ENCODE measurements at regions not wholly inside any gene's neighbourhood (a gene's known extent, or its start where the extent isn't known, plus 50 kb on each side); places are given as distances from the start of the nearest gene placed in this dataset.
"Not testable (repeated sequence)": the region's sequence is repeated elsewhere in the genome, so short reads cannot be mapped to it uniquely, and the experiment has no call there.

- TF ChIP-seq HDAC6 (IDR thresholded peaks at IDR 0.05; ENCODE audit: low read depth, low read length) (no peak), TAF7 (optimal IDR thresholded peaks at IDR 0.05; ENCODE audit: borderline replicate concordance, low read depth, low read length) (no peak), KDM1A (IDR thresholded peaks at IDR 0.05; ENCODE audit: borderline replicate concordance, low read length) (no peak)
- Histone ChIP-seq H3K9ac (replicated peaks in 1 of 4; ENCODE audit: extremely low read depth in 1 of 4, low read depth in 3 of 4, low read length in 3 of 4) (no peak overlapping the region), H4K5ac (ENCODE audit: insufficient read length, low read depth, low read length) (no peak overlapping the region), H3K9me3 (ENCODE audit: insufficient read depth in 2 of 2, low read depth in 1 of 2, low read length in 1 of 2) (no peaks in the 10 kb centered on the region), H4K20me1 (replicated peaks in 1 of 2; ENCODE audit: control insufficient read depth in 1 of 2, insufficient read depth in 2 of 2, low read length in 2 of 2) (no peaks in the 10 kb centered on the region), H3K36me3 (ENCODE audit: control insufficient read depth in 2 of 4, insufficient read depth in 4 of 4, low read length in 3 of 4) (no peaks in the 10 kb centered on the region), H3K4me2 (ENCODE audit: insufficient read depth in 1 of 2, low read depth in 2 of 2, low read length in 2 of 2) (no peak overlapping the region), H3K14ac (ENCODE audit: insufficient read length) (no peak overlapping the region), H2BK15ac (ENCODE audit: low read length) (no peak overlapping the region), H3K56ac (replicated peaks; ENCODE audit: insufficient read length, low read depth, low read length) (no peak overlapping the region), H2BK120ac (replicated peaks; ENCODE audit: low read depth, low read length) (no peak overlapping the region), H2AFZ (ENCODE audit: low read length) (no peak overlapping the region), H3K23me2 (ENCODE audit: low read depth, low read length) (no peaks in the 10 kb centered on the region; the same call in 1 of the 2 replicates), H3K23ac (ENCODE audit: insufficient read length) (no peak overlapping the region), H3K27ac (ENCODE audit: low read depth, low read length) (no peak overlapping the region), H2BK20ac (ENCODE audit: low read length) (no peak overlapping the region), H3K79me2 (ENCODE audit: control insufficient read depth in 1 of 2, insufficient read depth in 2 of 2, low read length in 2 of 2) (no peaks in the 10 kb centered on the region), H3K27me3 (replicated peaks in 1 of 4; ENCODE audit: control insufficient read depth in 3 of 4, extremely low read depth in 1 of 4, insufficient read depth in 3 of 4, low read length in 3 of 4) (no peaks in the 10 kb centered on the region), H2BK5ac (ENCODE audit: low read depth, low read length) (no peak overlapping the region), H3K4me1 (replicated peaks in 1 of 4; ENCODE audit: control insufficient read depth in 3 of 4, insufficient read depth in 4 of 4, low read length in 3 of 4) (no peaks in the 10 kb centered on the region), H3K79me1 (ENCODE audit: low read depth, low read length) (no peaks in the 10 kb centered on the region), H2AK5ac (ENCODE audit: low read depth, low read length) (no peak overlapping the region), H2BK12ac (ENCODE audit: low read depth, low read length) (no peak overlapping the region), H3K4me3 (ENCODE audit: extremely low read depth in 1 of 4, insufficient read depth in 2 of 4, low read depth in 3 of 4, low read length in 4 of 4) (no peak overlapping the region), H4K8ac (ENCODE audit: extremely low read depth, insufficient read depth, low read length) (no peak overlapping the region), H4K91ac (replicated peaks; ENCODE audit: insufficient read length, low read length) (no peak overlapping the region), H3K18ac (ENCODE audit: extremely low read depth, low read length) (no peak overlapping the region), H3K4ac (replicated peaks; ENCODE audit: insufficient read length, low read depth, low read length) (no peak overlapping the region)
- DNase-seq (ENCODE audit: low read depth in 1 of 2, low spot score in 2 of 2): no peak
- FAIRE-seq: no peak
- ChIA-PET POLR2A (ENCODE audit: partially characterized antibody) (no interaction called here), CTCF (ENCODE audit: partially characterized antibody) (interaction anchor here (1.2 kb wide), 1 partner anchor 10 kb away, joined by 3 read pairs; no protein-coding TSS in a partner anchor)
Observed at GRCh38 chr6:82111114-82111513, 136.4 kb downstream of the IBTK start.

- H2BK120ac ChIP-seq (replicated peaks; ENCODE audit: low read depth, low read length); H3K36me3 ChIP-seq (ENCODE audit: control insufficient read depth in 2 of 4, insufficient read depth in 4 of 4, low read length in 3 of 4); H3K4me3 ChIP-seq (ENCODE audit: extremely low read depth in 1 of 4, insufficient read depth in 2 of 4, low read depth in 3 of 4, low read length in 4 of 4); H3K79me1 ChIP-seq (ENCODE audit: low read depth, low read length); H2AFZ ChIP-seq (ENCODE audit: low read length); H3K4me1 ChIP-seq (replicated peaks in 1 of 4; ENCODE audit: control insufficient read depth in 3 of 4, insufficient read depth in 4 of 4, low read length in 3 of 4); H3K4ac ChIP-seq (replicated peaks; ENCODE audit: insufficient read length, low read depth, low read length); H4K5ac ChIP-seq (ENCODE audit: insufficient read length, low read depth, low read length); H3K79me2 ChIP-seq (ENCODE audit: control insufficient read depth in 1 of 2, insufficient read depth in 2 of 2, low read length in 2 of 2); H3K56ac ChIP-seq (replicated peaks; ENCODE audit: insufficient read length, low read depth, low read length); H3K4me2 ChIP-seq (ENCODE audit: insufficient read depth in 1 of 2, low read depth in 2 of 2, low read length in 2 of 2); H3K9ac ChIP-seq (replicated peaks in 1 of 4; ENCODE audit: extremely low read depth in 1 of 4, low read depth in 3 of 4, low read length in 3 of 4); POLR2A ChIA-PET (ENCODE audit: partially characterized antibody); DNase-seq (ENCODE audit: low read depth in 1 of 2, low spot score in 2 of 2); H4K8ac ChIP-seq (ENCODE audit: extremely low read depth, insufficient read depth, low read length); H3K9me3 ChIP-seq (ENCODE audit: insufficient read depth in 2 of 2, low read depth in 1 of 2, low read length in 1 of 2); H3K27me3 ChIP-seq (replicated peaks in 1 of 4; ENCODE audit: control insufficient read depth in 3 of 4, extremely low read depth in 1 of 4, insufficient read depth in 3 of 4, low read length in 3 of 4); CTCF ChIA-PET (ENCODE audit: partially characterized antibody); H2BK5ac ChIP-seq (ENCODE audit: low read depth, low read length); H2AK5ac ChIP-seq (ENCODE audit: low read depth, low read length); H4K20me1 ChIP-seq (replicated peaks in 1 of 2; ENCODE audit: control insufficient read depth in 1 of 2, insufficient read depth in 2 of 2, low read length in 2 of 2); H2BK12ac ChIP-seq (ENCODE audit: low read depth, low read length); H4K91ac ChIP-seq (replicated peaks; ENCODE audit: insufficient read length, low read length); H3K18ac ChIP-seq (ENCODE audit: extremely low read depth, low read length); H2BK20ac ChIP-seq (ENCODE audit: low read length); H2BK15ac ChIP-seq (ENCODE audit: low read length); H3K23ac ChIP-seq (ENCODE audit: insufficient read length); H3K27ac ChIP-seq (ENCODE audit: low read depth, low read length); H3K14ac ChIP-seq (ENCODE audit: insufficient read length); FAIRE-seq; H3K23me2 ChIP-seq (ENCODE audit: low read depth, low read length): not testable (repeated sequence)
- 85% methylated on average over 3 of the region's 3 CpGs; no CpG with 5 or more reads in 1 of the 2 experiments for WGBS, 2 experiments (ENCODE audit: extremely low coverage in 1 of 2, insufficient coverage in 1 of 2, insufficient read length in 1 of 2, insufficient replicate concordance in 2 of 2, low coverage in 1 of 2, low lambda C conversion rate in 2 of 2, missing lambda C conversion rate in 1 of 2)
Observed at GRCh38 chr6:82103171-82103570, 144.4 kb downstream of the IBTK start.

All from H1 (cell line).